ENCODE measurements at regions not wholly inside any gene's neighbourhood (a gene's known extent, or its start where the extent isn't known, plus 50 kb on each side); places are given as distances from the start of the nearest gene placed in this dataset.

DNA sequence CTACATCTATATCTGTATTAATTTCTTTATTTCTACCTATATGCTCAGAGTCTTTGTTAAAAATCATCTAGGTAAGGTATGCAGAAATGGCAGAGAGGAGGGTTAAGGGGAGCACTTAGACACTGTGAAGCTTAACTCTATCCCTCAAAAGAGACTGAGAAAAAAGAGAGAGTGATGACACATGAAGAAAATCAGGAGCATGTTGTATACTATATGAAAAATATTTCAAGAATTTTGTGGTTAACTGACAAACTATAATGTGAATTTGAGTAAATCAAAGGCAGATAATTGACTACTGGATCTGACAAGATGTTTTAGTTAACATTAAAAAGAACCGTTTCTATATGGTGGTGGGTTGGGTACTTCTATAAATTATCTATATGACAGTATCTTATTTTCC is 1814.2 kb upstream of the SEL1L start:
- intact Hi-C loops (cut with DNase I, micrococcal nuclease): no loop called here
- H3K4me3 Mint-ChIP-seq: no peak overlapping the region
- CTCF ChIA-PET: no interaction called here
- ATAC-seq (ENCODE audit: poor library complexity): no peak
- no peak overlapping the region for H3K27ac Mint-ChIP-seq
- no peaks in the 10 kb centered on the region for H3K4me1 Mint-ChIP-seq (ENCODE audit: low read depth)
- Histone ChIP-seq H3K27me3 (ENCODE audit: control insufficient read depth in 1 of 2, insufficient read depth in 2 of 2, low read length in 2 of 2) (no peaks in the 10 kb centered on the region), H3K27ac (ENCODE audit: low read depth in 1 of 2, low read length in 2 of 2) (no peak overlapping the region), H3K9me3 (ENCODE audit: control insufficient read depth in 1 of 2, insufficient read depth in 1 of 2, low read length in 2 of 2) (peaks cover 0 to 8% of the 10 kb centered on the region in 2 experiments), H3K4me1 (ENCODE audit: insufficient read depth, low read length) (no peaks in the 10 kb centered on the region), H3K36me3 (ENCODE audit: insufficient read depth, low read length) (no peaks in the 10 kb centered on the region), H3K4me3 (ENCODE audit: low read length) (no peak overlapping the region)
- no peak for DNase-seq
- H3K36me3 Mint-ChIP-seq (ENCODE audit: low read depth): no peaks in the 10 kb centered on the region
- TF ChIP-seq, protein P1, sequence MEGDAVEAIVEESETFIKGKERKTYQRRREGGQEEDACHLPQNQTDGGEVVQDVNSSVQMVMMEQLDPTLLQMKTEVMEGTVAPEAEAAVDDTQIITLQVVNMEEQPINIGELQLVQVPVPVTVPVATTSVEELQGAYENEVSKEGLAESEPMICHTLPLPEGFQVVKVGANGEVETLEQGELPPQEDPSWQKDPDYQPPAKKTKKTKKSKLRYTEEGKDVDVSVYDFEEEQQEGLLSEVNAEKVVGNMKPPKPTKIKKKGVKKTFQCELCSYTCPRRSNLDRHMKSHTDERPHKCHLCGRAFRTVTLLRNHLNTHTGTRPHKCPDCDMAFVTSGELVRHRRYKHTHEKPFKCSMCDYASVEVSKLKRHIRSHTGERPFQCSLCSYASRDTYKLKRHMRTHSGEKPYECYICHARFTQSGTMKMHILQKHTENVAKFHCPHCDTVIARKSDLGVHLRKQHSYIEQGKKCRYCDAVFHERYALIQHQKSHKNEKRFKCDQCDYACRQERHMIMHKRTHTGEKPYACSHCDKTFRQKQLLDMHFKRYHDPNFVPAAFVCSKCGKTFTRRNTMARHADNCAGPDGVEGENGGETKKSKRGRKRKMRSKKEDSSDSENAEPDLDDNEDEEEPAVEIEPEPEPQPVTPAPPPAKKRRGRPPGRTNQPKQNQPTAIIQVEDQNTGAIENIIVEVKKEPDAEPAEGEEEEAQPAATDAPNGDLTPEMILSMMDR (IDR thresholded peaks at IDR 0.05): no peak
- POLR2A ChIA-PET: no interaction called here
- H3K27me3 Mint-ChIP-seq: no peaks in the 10 kb centered on the region
- peaks cover 10% of the 10 kb centered on the region for H3K9me3 Mint-ChIP-seq

DNA sequence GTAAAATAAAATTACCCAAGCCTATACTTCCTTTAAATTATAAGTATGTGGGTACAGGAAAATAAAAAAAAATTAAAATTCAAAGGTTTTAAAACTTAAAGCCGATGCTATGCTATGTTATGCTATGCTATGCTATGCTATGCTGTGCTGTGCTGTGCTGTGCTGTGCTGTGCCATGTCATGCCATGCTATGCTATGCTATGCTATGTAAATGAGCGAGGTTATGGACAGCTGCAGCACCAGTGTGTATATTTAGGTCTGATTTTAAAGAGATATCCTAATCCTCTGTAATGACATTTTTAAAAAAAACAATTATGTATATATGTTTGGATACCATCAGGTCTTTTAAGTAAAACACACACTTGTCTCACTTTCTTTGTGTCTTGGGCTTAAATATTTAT is 1822.0 kb upstream of the SEL1L start:
- CTCF ChIA-PET: no interaction called here
- DNase-seq (no peak), ATAC-seq (ENCODE audit: poor library complexity) (no peak)
- no peaks in the 10 kb centered on the region for H3K36me3 Mint-ChIP-seq (ENCODE audit: low read depth)
- no peak overlapping the region for H3K27ac Mint-ChIP-seq
- POLR2A ChIA-PET: no interaction called here
- H3K4me1 ChIP-seq (ENCODE audit: insufficient read depth, low read length): no peaks in the 10 kb centered on the region
- H3K4me1 Mint-ChIP-seq (ENCODE audit: low read depth): no peaks in the 10 kb centered on the region
- peaks cover 0 to 5% of the 10 kb centered on the region in 2 experiments for H3K9me3 ChIP-seq (ENCODE audit: control insufficient read depth in 1 of 2, insufficient read depth in 1 of 2, low read length in 2 of 2)
- TF ChIP-seq, protein P1 (IDR thresholded peaks at IDR 0.05): no peak
- no peaks in the 10 kb centered on the region for H3K27me3 Mint-ChIP-seq
- H3K27ac ChIP-seq (ENCODE audit: low read depth in 1 of 2, low read length in 2 of 2): no peak overlapping the region
- H3K9me3 Mint-ChIP-seq: peaks cover 15% of the 10 kb centered on the region
- H3K27me3 ChIP-seq (ENCODE audit: control insufficient read depth in 1 of 2, insufficient read depth in 2 of 2, low read length in 2 of 2): no peaks in the 10 kb centered on the region
- no peaks in the 10 kb centered on the region for H3K36me3 ChIP-seq (ENCODE audit: insufficient read depth, low read length)
- intact Hi-C loops (cut with DNase I, micrococcal nuclease): no loop called here
- H3K4me3 Mint-ChIP-seq: no peak overlapping the region
- H3K4me3 ChIP-seq (ENCODE audit: low read length): no peak overlapping the region

DNA sequence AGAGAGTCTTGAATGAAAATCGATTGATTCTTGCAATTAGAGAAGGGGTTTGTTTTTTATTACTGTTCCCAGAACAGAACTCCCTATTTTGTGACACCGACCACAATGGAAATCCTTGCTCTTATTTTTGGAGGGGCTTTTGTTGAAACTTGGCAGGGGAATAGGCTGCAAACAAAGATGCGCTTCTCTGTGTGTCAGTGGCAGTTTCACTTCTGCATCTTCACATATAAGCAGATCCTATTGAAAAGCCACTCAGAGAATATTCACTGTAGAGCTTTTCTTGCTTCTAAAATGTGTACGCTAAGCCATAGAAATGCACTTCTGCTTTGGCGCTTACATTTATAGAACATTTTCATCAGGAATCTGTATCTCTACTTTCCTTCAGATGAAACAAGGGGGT is 1822.4 kb upstream of the SEL1L start:
- H3K27ac Mint-ChIP-seq: no peak overlapping the region
- TF ChIP-seq, protein P1 (IDR thresholded peaks at IDR 0.05): no peak
- ATAC-seq (ENCODE audit: poor library complexity) (no peak), DNase-seq (peak in 1 of 14 experiments; percentile 0)
- no peaks in the 10 kb centered on the region for H3K27me3 ChIP-seq (ENCODE audit: control insufficient read depth in 1 of 2, insufficient read depth in 2 of 2, low read length in 2 of 2)
- H3K9me3 Mint-ChIP-seq: peaks cover 15% of the 10 kb centered on the region
- H3K4me1 Mint-ChIP-seq (ENCODE audit: low read depth): no peaks in the 10 kb centered on the region
- no peaks in the 10 kb centered on the region for H3K36me3 Mint-ChIP-seq (ENCODE audit: low read depth)
- CTCF ChIA-PET: no interaction called here
- no peak overlapping the region for H3K27ac ChIP-seq (ENCODE audit: low read depth in 1 of 2, low read length in 2 of 2)
- intact Hi-C loops (cut with DNase I, micrococcal nuclease): no loop called here
- no peak overlapping the region for H3K4me3 ChIP-seq (ENCODE audit: low read length)
- peaks cover 0 to 5% of the 10 kb centered on the region in 2 experiments for H3K9me3 ChIP-seq (ENCODE audit: control insufficient read depth in 1 of 2, insufficient read depth in 1 of 2, low read length in 2 of 2)
- H3K36me3 ChIP-seq (ENCODE audit: insufficient read depth, low read length): no peaks in the 10 kb centered on the region
- no peaks in the 10 kb centered on the region for H3K4me1 ChIP-seq (ENCODE audit: insufficient read depth, low read length)
- H3K27me3 Mint-ChIP-seq: no peaks in the 10 kb centered on the region
- POLR2A ChIA-PET: interaction anchor here (0.6 kb wide), 1 partner anchor 13 kb away, joined by 3 read pairs; no protein-coding TSS in a partner anchor
- H3K4me3 Mint-ChIP-seq: no peak overlapping the region

All from CD4-positive, alpha-beta T cell (primary cell).